HG03280 (cell line): ENCODE measurements at regions not wholly inside any gene's neighbourhood (a gene's known extent, or its start where the extent isn't known, plus 50 kb on each side); places are given as distances from the start of the nearest gene placed in this dataset.
"Not testable (repeated sequence)": the region's sequence is repeated elsewhere in the genome, so short reads cannot be mapped to it uniquely, and the experiment has no call there.

ENCODE experiments used
- ATAC-seq: cut with Tn5 transposase; IDR thresholded peaks from one replicate; pipeline ENCODE4 v1.9.1; 2021; ENCODE audit warnings: mild to moderate bottlenecking, moderate library complexity; ENCODE audit not compliant: unreplicated experiment

DNA sequence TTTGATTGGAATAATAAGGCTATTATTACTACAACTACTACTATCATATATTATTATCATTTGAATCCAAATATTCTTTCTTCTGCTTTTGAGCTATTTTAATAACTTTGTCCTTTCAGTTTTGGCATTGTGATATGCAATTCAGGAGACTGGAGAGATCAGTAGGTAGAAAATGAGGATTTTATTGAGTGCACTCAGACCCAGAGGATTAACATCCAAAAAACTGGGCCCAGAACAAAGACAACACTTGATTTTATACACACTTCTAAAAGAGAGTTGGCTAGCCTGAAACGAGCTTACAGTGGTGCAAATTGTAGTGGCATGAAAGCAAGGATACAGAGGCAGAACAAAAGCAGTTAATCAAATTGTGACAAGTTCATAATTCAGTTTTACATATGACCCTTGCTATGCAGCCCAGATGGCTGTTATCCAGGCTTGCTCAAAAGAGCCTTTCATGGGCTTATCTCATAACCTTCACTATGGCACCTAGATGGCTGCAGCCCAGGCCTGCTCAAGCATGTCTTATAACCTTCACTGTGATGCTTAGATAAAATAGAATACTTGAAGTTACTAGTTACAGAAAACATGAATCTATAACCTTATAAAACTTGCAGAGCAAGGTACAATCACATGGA lies 796.3 kb upstream of the RAG2 start:
- no peak for ATAC-seq

DNA sequence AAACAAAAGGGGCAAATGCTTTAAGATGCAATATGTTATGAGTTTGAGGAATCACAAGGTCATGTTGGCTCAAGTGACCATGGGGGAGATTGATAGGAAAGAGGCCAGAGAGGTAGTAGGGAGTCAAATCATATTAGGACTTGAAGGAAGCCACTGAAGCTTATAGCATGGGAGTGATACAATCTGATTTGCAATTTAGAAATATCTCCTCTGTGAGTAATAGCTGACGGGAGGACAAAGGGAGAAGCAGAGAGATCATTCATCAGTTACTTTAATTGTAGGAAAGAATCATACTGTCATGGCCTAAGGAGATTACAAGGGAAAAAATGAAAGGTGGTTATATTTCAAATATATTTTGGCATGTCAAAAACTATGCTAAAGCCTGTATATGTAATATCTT lies 793.6 kb upstream of the RAG2 start:
- no peak for ATAC-seq

DNA sequence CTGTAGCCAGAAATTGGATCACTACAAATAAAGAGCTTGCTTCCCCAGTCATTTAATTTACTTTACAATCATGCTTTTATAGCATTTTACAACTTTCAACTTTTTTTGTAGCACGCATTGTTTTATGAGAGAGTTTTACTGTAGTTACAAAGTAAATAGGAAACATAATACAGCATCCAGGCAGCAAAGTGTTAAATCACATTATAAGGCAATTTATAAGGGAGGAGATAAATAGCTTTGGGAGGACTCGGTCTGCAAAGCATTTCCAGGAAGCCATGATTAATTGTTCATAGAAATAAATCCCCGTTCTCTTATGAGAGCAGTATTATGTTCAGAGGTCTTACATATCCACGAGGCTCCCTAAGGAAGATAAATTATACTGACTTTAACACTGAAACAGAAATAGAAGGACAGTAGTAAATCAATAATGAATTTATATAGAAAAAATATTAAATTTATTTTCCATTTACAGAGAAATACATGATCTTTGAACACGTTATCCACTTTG lies 792.6 kb upstream of the RAG2 start:
- no peak for ATAC-seq

- ATAC-seq, result no peak
Observed at GRCh38 chr11:37378958-37379357, 780.9 kb upstream of the RAG2 start.

DNA sequence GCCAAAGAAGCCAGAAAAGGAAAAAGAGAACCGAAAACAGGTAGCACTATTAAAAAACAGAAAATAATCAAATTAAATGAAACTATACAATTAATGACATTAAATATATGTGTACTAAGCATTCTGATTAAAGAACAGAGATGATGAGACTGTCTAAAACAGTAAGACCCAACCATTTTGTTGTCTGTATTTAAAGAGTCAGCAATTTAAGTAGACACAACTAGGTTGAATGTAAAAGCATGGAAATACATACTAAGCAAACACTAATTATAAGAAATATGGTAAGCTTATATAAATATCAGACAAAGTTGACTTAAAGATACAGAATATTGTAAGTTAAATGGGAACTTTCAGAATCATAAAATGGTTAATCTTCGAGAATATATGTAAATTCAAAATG lies 774.6 kb upstream of the RAG2 start:
- no peak for ATAC-seq

DNA sequence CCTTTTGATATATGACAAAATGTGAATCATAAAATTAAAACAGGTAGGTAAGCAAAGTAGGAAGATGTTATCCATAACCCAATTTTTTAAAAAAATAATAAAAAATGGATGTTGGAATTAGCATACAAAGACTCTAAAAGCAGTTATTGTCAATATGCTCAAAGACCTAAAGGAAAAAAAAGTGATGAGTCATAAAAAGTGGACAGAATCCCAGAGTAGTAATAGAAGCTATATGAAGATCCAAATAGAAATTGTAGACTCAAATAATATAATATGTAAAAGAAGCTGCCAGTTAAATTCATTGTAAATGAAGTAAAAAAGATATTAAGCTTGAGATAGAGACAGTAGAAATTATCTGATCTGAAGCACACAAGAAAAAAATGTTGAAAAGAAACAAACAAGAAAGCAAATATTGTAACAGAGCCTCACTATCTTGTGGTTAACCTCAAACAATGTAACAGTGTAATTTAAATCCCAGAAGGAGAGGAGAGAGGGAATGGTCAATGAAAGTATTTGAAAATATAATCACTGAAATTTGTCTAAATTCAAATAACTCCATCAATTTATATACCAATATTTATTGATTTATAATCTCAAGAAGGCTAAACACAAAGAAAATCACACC lies 773.4 kb upstream of the RAG2 start:
- no peak for ATAC-seq

DNA sequence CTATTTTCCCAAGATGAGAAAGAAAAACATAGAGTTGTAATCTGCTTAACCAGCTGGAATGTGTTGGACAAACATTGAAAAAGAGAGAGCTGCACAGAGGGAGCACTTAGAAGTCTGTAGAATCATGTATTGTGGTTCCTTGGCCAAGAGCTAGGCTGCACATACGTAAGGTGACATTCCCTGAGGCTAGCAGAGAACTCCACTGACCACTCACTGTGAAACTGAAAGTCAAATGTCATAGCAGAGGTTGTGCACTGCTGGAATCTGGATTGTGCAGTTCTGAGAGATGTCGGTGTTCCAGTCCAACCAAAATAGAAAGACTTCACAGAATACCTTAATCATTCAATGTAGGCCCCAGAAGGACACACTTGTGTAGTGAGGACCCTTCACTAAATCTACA lies 772.8 kb upstream of the RAG2 start:
- ATAC-seq, result no peak

DNA sequence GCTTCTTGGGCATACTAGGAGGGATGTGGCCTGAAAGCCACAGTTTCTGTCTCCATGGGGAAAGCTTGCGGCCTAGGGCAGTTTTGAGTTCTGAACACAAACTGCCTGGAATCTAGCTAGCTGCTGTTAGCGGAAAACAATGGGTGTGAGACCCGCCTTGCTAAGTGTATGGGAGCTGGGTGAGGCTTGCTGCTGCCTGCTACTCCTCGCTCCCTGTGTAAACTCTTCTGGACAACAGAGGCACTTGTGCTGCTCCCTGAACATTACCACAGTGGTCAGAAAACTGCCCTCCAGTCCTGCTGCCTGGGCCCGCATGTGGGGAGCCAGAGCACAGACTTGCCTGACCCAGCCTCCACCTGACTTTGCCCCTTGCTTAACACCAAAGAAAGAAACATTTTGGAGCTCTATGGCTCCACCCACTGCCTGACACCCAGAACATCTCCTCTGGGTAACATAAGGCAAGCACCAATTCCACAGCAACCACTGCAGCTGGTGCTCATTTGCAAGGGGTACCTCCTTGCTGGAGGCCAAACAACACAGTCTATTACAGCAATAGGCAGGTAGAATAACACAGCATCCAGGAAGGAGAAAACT lies 766.3 kb upstream of the RAG2 start:
- no peak for ATAC-seq

- no peak for ATAC-seq
Observed at GRCh38 chr11:37353192-37353591, 755.2 kb upstream of the RAG2 start.

- ATAC-seq, result no peak
Observed at GRCh38 chr11:37352485-37352884, 754.4 kb upstream of the RAG2 start.

GRCh38 chr11:37343290-37343689 lies 745.3 kb upstream of the RAG2 start:
- no peak for ATAC-seq

- no peak for ATAC-seq
Observed at GRCh38 chr11:37336401-37336800, 738.4 kb upstream of the RAG2 start.

DNA sequence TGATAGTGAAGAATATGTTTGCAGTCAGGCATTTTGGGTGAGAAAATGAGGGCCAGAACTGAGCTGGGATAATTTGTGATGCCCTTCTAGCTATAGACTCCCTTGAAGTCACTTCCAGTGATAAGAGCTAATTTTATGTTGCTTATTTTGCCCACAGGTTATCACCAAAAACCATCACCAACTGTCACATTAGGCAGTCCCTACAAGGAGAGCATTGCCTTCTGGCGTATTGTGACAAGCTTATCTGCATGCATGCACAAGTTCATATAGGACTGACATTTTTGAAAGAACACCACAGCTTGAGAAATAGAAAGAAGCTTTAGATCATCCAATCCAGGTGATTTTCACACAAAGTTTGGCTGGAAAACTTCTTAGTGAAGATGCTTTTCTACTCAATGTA lies 735.3 kb upstream of the RAG2 start:
- no peak for ATAC-seq

- ATAC-seq, result no peak
Observed at GRCh38 chr11:37323843-37324242, 725.8 kb upstream of the RAG2 start.

DNA sequence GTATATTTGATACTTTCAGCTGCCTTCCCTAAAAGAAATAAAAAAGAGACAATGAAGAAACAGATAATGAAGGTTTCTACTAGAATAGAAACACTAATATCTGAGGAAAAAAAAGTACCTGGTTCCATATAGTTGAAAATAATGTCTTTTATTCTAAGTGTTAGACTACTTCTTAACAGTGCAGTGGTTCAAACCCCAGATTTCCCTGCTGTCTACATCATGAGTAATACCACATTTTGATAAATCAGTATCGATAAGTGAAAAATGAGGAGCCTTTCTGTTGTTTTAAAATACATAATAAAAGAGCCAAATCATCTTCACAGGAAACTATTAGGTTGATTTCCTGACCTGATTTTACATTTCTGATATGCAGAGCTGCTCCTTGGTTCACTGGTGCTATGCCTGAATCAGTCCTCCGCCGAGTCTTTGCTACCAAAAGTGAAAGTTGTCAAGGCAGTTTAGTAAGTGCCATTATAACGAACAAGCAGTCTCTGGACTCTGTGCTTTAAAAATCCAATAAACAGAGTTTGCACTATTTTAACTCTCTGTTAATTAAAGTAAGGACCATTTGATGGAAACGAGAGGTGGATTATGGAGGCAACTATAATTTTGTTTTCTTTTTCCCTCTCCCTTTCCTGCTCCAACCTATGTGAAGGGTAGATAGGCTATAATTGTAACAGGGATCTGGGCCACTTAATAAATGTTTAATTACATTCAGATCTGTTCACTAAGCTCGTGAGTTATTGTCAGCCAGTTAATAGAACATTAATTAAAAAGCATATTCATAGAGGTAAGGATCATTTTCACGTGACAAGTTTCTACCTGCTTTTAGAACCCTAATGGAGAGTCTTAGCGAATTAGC lies 724.5 kb upstream of the RAG2 start:
- ATAC-seq, result no peak

- ATAC-seq, result no peak
Observed at GRCh38 chr11:37320921-37321320, 722.9 kb upstream of the RAG2 start.

DNA sequence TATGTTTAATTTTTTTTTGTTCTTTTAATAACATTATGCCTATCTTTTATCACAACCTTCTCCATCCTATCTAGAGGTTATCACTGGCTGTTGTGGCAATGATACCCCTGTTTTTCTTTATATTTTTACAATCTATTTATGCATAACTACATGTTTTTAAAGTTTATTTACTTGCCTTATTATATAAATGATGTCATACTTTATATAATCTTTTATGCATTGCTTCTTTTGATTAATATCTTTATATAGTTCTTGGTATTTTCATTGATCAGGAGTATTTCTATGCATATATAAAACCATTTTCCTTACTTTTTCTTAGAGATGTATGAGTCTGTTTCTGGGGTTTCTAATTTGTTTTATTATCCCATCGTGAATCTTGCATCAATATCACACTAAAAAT lies 719.8 kb upstream of the RAG2 start:
- no peak for ATAC-seq

- ATAC-seq, result no peak
Observed at GRCh38 chr11:37313266-37313665, 715.2 kb upstream of the RAG2 start.

DNA sequence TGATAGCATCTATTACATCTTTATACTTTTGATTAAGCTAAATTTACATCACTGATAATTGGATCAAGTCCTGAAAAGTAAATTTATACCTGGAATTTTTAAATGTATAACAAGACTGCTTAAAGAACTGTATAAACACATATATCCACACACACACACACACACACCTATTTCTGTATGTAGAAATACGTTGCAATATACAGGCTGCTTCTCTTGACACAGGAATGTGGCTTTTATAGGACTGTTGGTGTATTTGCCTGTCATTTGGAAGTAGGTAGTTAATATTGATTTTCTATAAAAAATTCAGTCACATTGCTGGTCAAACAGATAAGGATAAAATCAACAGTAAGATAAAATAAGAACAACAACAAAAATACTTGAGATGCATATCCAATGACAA lies 708.5 kb upstream of the RAG2 start:
- ATAC-seq, result no peak

GRCh38 chr11:37301405-37301804 lies 703.4 kb upstream of the RAG2 start:
- not testable (repeated sequence) for ATAC-seq

- ATAC-seq, result no peak
Observed at GRCh38 chr11:37298173-37298572, 700.1 kb upstream of the RAG2 start.

- no peak for ATAC-seq
Observed at GRCh38 chr11:37286890-37287289, 688.9 kb upstream of the RAG2 start.
